Calu3 (cell line): ENCODE measurements at regions not wholly inside any gene's neighbourhood (a gene's known extent, or its start where the extent isn't known, plus 50 kb on each side); places are given as distances from the start of the nearest gene placed in this dataset.

Experiments used
- BruUV-seq: library from RNA; stranded (reverse); fragments of 400-500 nt; replicated peaks from 2 replicates; lab custom pipeline; 2021; lab: Mats Ljungman, UMichigan
- CTCF ChIA-PET: fragments of 300-600 bp; sonication (Branson Sonifier 250); formaldehyde crosslinking; loops from one replicate; lab custom pipeline; 2022; ENCODE audit warnings: antibody characterized with exemption; lab: Charles Lee
- DNase-seq: peaks from one replicate; pipeline ENCODE4 v3.0.0; 2022
- H3K27ac Mint-ChIP-seq: one replicate; pipeline ENCODE4 v1.8.0; 2022; ENCODE audit warnings: mixed read lengths; ENCODE audit not compliant: unreplicated experiment
- H3K27me3 Mint-ChIP-seq: one replicate; pipeline ENCODE4 v1.8.0; 2022; ENCODE audit warnings: mixed read lengths; ENCODE audit not compliant: unreplicated experiment
- H3K36me3 Mint-ChIP-seq: one replicate; pipeline ENCODE4 v1.8.0; 2022; ENCODE audit warnings: mild to moderate bottlenecking, moderate library complexity, mixed read lengths; ENCODE audit not compliant: insufficient read depth, unreplicated experiment
- H3K4me1 Mint-ChIP-seq: one replicate; pipeline ENCODE4 v1.8.0; 2022; ENCODE audit warnings: mild to moderate bottlenecking, low read depth, mixed read lengths; ENCODE audit not compliant: unreplicated experiment
- H3K4me3 Mint-ChIP-seq: one replicate; pipeline ENCODE4 v1.8.0; 2022; ENCODE audit warnings: mild to moderate bottlenecking, low read depth, moderate library complexity, mixed read lengths; ENCODE audit not compliant: unreplicated experiment
- H3K9me3 Mint-ChIP-seq: one replicate; pipeline ENCODE4 v1.8.0; 2022; ENCODE audit warnings: low read depth, mixed read lengths; ENCODE audit not compliant: unreplicated experiment
- intact Hi-C: fragments of 100-400 bp; cut with micrococcal nuclease; formaldehyde crosslinking; loops from one replicate; pipeline ENCODE4 v1.10.0; 2022; ENCODE audit not compliant: unreplicated experiment
- TF ChIP-seq, protein P1 (sequence below): fragments of 200-600 bp; IDR thresholded peaks from one replicate; pipeline ENCODE4 v1.8.0; 2022; ENCODE audit warnings: antibody characterized with exemption; ENCODE audit not compliant: unreplicated experiment

DNA sequence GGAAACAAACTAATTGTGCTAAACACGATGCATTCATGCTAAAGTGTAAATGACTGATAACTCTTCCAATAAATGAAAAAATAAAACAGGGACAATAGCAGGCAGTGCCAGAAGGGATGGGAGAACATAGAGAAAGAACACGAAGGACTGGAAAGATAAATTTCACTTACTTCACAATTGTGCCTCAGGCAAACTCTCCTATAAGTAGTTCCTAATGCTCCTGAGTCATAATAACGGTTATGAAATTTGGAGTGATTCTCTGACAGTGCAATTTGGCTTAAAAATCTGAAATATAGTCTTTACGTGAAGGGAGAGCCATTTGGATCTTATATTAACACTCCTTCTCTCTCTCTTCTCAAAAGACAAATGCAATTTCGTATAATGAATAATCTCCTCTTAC, 2218.5 kb downstream of the MAT2B start:
- no TSS peak for BruUV-seq
- Mint-ChIP-seq H3K27me3 (no peaks in the 10 kb centered on the region), H3K27ac (no peak overlapping the region)

DNA sequence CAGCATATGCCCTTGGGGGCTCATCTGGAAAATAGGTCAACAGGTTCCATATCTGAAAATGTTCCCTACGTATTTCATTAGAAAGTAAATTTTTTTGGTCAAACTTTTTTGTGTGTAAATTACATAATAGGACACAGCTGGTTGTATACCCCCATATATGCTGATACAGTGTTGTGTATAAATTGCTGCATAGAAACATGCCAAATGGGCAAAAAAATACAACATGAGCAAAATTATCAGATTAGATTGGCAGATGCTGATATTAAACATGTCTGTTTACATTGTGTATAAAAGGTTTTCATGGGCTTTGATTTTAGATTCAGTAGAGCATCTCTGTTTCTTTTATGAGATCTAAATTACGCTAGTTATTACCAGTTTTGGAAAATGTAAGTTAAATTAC, 2223.0 kb downstream of the MAT2B start:
- H3K4me1 Mint-ChIP-seq, result no peaks in the 10 kb centered on the region
- H3K9me3 Mint-ChIP-seq, result peaks cover 7% of the 10 kb centered on the region
- H3K27me3 Mint-ChIP-seq, result no peaks in the 10 kb centered on the region
- H3K27ac Mint-ChIP-seq, result no peak overlapping the region
- CTCF ChIA-PET, result no interaction called here
- DNase-seq, result no peak
- TF ChIP-seq, protein P1, sequence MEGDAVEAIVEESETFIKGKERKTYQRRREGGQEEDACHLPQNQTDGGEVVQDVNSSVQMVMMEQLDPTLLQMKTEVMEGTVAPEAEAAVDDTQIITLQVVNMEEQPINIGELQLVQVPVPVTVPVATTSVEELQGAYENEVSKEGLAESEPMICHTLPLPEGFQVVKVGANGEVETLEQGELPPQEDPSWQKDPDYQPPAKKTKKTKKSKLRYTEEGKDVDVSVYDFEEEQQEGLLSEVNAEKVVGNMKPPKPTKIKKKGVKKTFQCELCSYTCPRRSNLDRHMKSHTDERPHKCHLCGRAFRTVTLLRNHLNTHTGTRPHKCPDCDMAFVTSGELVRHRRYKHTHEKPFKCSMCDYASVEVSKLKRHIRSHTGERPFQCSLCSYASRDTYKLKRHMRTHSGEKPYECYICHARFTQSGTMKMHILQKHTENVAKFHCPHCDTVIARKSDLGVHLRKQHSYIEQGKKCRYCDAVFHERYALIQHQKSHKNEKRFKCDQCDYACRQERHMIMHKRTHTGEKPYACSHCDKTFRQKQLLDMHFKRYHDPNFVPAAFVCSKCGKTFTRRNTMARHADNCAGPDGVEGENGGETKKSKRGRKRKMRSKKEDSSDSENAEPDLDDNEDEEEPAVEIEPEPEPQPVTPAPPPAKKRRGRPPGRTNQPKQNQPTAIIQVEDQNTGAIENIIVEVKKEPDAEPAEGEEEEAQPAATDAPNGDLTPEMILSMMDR, result no peak
- intact Hi-C loops, result no loop called here
- H3K4me3 Mint-ChIP-seq, result no peak overlapping the region
- no peaks in the 10 kb centered on the region for H3K36me3 Mint-ChIP-seq
- no TSS peak for BruUV-seq

More for the DNA sequence above, 2218.5 kb downstream of the MAT2B start:
- H3K4me1 Mint-ChIP-seq, result no peaks in the 10 kb centered on the region
- intact Hi-C loops, result no loop called here
- CTCF ChIA-PET, result interaction anchor here (0.7 kb wide), 1 partner anchor 603 kb away, joined by 4 read pairs; no protein-coding TSS in a partner anchor
- H3K36me3 Mint-ChIP-seq, result no peaks in the 10 kb centered on the region
- DNase-seq, result no peak
- no peak overlapping the region for H3K4me3 Mint-ChIP-seq
- H3K9me3 Mint-ChIP-seq, result peaks cover 6% of the 10 kb centered on the region
- TF ChIP-seq, protein P1, result no peak

DNA sequence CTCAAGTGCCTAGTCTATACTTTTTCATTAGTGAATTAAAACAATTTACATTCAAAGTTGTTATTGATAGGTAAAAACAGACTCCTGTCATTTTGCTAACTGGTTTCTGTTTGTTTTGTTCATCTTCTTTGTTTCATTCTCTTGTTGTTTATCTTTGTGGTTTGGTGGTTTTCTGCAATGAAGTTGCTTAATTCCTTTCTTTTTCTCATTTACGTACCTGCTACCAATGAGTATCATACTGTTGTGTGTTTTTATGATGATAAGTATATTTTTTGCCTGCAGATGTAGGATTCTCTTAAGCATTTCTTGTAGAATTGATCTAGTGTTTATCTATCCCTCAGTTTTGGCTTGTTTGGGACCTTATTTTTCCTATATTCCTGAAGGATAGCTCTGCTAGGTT, 2230.0 kb downstream of the MAT2B start:
- no peaks in the 10 kb centered on the region for H3K27me3 Mint-ChIP-seq
- no peaks in the 10 kb centered on the region for H3K4me1 Mint-ChIP-seq
- no peak for DNase-seq
- H3K36me3 Mint-ChIP-seq, result no peaks in the 10 kb centered on the region
- no peak overlapping the region for H3K27ac Mint-ChIP-seq
- H3K9me3 Mint-ChIP-seq, result peaks cover 12% of the 10 kb centered on the region
- intact Hi-C loops, result no loop called here
- CTCF ChIA-PET, result no interaction called here
- H3K4me3 Mint-ChIP-seq, result no peak overlapping the region
- BruUV-seq, result no TSS peak
- TF ChIP-seq, protein P1, result no peak

DNA sequence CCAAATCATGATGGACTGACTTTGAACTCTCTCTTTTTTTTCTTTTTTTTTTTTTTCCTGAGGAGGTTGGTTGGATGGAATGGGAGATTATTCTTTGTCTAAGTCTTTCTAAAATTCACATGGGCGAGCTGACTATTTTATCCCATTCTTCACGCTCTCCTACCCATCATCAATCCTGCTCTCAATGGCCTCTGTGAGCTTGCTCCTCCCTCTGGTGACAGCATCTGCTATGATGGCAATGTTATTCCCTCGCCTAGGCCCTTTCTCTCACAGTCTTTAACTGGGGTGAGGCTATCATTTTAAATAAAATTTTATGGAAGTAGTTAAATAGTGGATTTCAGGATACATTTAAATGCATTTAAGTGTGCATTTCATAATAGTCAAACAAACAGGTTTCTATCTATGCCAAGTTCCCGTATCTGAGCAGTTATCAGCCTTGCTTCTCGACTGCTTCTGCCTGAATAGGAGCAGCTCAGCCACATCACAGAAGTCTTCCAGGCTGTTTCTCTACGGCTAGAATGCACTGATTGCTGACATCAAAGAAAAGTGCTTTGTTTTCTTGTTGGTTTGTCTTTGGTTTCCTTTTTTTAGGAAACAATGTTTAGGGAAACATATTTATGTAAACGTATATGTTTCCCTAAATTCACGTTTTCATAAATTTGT, 2233.8 kb downstream of the MAT2B start:
- no peak for DNase-seq
- BruUV-seq, result no TSS peak
- CTCF ChIA-PET, result no interaction called here
- no peak overlapping the region for H3K27ac Mint-ChIP-seq
- no peaks in the 10 kb centered on the region for H3K27me3 Mint-ChIP-seq
- TF ChIP-seq, protein P1, result no peak
- peaks cover 8% of the 10 kb centered on the region for H3K9me3 Mint-ChIP-seq
- no peaks in the 10 kb centered on the region for H3K4me1 Mint-ChIP-seq
- intact Hi-C loops, result no loop called here
- no peaks in the 10 kb centered on the region for H3K36me3 Mint-ChIP-seq
- H3K4me3 Mint-ChIP-seq, result no peak overlapping the region
